Activated T-cell treated with anti-CD3 and anti-CD28 coated beads, Interleukin-2, amount 50 U/mL, for 4 hours (primary cell): ENCODE measurements at regions not wholly inside any gene's neighbourhood (a gene's known extent, or its start where the extent isn't known, plus 50 kb on each side); places are given as distances from the start of the nearest gene placed in this dataset.

Experiments used
- ATAC-seq, 2 donors: fragments of 200-7000 bp; cut with Tn5 transposase; one replicate each; pipeline ENCODE4 v1.10.0; 2021
- DNase-seq: peaks from one replicate; pipeline ENCODE4 v3.0.0-alpha.2; 2020
- H3K27me3 Mint-ChIP-seq: one replicate; pipeline ENCODE4 v1.8.0; 2021; ENCODE audit warnings: low read depth, mixed read lengths
- H3K36me3 Mint-ChIP-seq: one replicate; pipeline ENCODE4 v1.8.0; 2022; ENCODE audit warnings: mixed read lengths; ENCODE audit not compliant: insufficient read depth
- H3K4me1 Mint-ChIP-seq: one replicate; pipeline ENCODE4 v1.8.0; 2021; ENCODE audit warnings: low read depth, mixed read lengths
- H3K4me3 Mint-ChIP-seq: one replicate; pipeline ENCODE4 v1.8.0; 2021; ENCODE audit warnings: mild to moderate bottlenecking, moderate library complexity, mixed read lengths
- H3K9me3 Mint-ChIP-seq: one replicate; pipeline ENCODE4 v1.8.0; 2021; ENCODE audit warnings: mixed read lengths

GRCh38 chr6:92538275-92538674 is 881.1 kb downstream of the EPHA7 start:
- Mint-ChIP-seq H3K36me3 (no peaks in the 10 kb centered on the region), H3K4me3 (no peak overlapping the region), H3K9me3 (peaks cover 16% of the 10 kb centered on the region), H3K27me3 (no peaks in the 10 kb centered on the region), H3K4me1 (no peaks in the 10 kb centered on the region)
- DNase-seq (no peak), ATAC-seq (no peak)

- H3K36me3 Mint-ChIP-seq, result no peaks in the 10 kb centered on the region
- H3K27me3 Mint-ChIP-seq, result no peaks in the 10 kb centered on the region
- DNase-seq (no peak), ATAC-seq (no peak)
- no peaks in the 10 kb centered on the region for H3K4me1 Mint-ChIP-seq
- H3K4me3 Mint-ChIP-seq, result no peak overlapping the region
- peaks cover 16% of the 10 kb centered on the region for H3K9me3 Mint-ChIP-seq
Measured at GRCh38 chr6:92534109-92534508, 885.2 kb downstream of the EPHA7 start.

- Mint-ChIP-seq H3K27me3 (no peaks in the 10 kb centered on the region), H3K36me3 (no peaks in the 10 kb centered on the region), H3K9me3 (peaks cover 27% of the 10 kb centered on the region)
Measured at GRCh38 chr6:92522589-92522988, 896.8 kb downstream of the EPHA7 start.

GRCh38 chr6:92521553-92521952 is 897.8 kb downstream of the EPHA7 start:
- ATAC-seq (no peak), DNase-seq (no peak)
- no peaks in the 10 kb centered on the region for H3K27me3 Mint-ChIP-seq
- no peaks in the 10 kb centered on the region for H3K36me3 Mint-ChIP-seq
- no peak overlapping the region for H3K4me3 Mint-ChIP-seq
- peaks cover 19% of the 10 kb centered on the region for H3K9me3 Mint-ChIP-seq
- H3K4me1 Mint-ChIP-seq, result no peaks in the 10 kb centered on the region

More at GRCh38 chr6:92522589-92522988, 896.8 kb downstream of the EPHA7 start:
- no peak for ATAC-seq
- no peak for DNase-seq
- Mint-ChIP-seq H3K4me3 (no peak overlapping the region), H3K4me1 (no peaks in the 10 kb centered on the region)

- ATAC-seq (no peak), DNase-seq (no peak)
- Mint-ChIP-seq H3K4me1 (no peaks in the 10 kb centered on the region), H3K36me3 (no peaks in the 10 kb centered on the region), H3K9me3 (peaks cover 23% of the 10 kb centered on the region), H3K4me3 (no peak overlapping the region), H3K27me3 (no peaks in the 10 kb centered on the region)
Measured at GRCh38 chr6:92510137-92510536, 909.2 kb downstream of the EPHA7 start.

- peaks cover 39% of the 10 kb centered on the region for H3K9me3 Mint-ChIP-seq
Measured at GRCh38 chr6:92507552-92507951, 911.8 kb downstream of the EPHA7 start.

GRCh38 chr6:92504509-92504908 is 914.9 kb downstream of the EPHA7 start:
- Mint-ChIP-seq H3K36me3 (no peaks in the 10 kb centered on the region), H3K4me3 (no peak overlapping the region), H3K9me3 (peaks cover 27% of the 10 kb centered on the region), H3K27me3 (no peaks in the 10 kb centered on the region), H3K4me1 (no peaks in the 10 kb centered on the region)
- DNase-seq, result no peak
- no peak for ATAC-seq

More at GRCh38 chr6:92507552-92507951, 911.8 kb downstream of the EPHA7 start:
- no peak overlapping the region for H3K4me3 Mint-ChIP-seq
- DNase-seq, result no peak
- H3K4me1 Mint-ChIP-seq, result no peaks in the 10 kb centered on the region
- no peak for ATAC-seq
- no peaks in the 10 kb centered on the region for H3K27me3 Mint-ChIP-seq
- H3K36me3 Mint-ChIP-seq, result no peaks in the 10 kb centered on the region

- H3K27me3 Mint-ChIP-seq, result no peaks in the 10 kb centered on the region
- DNase-seq (no peak), ATAC-seq (no peak)
- no peaks in the 10 kb centered on the region for H3K4me1 Mint-ChIP-seq
- H3K36me3 Mint-ChIP-seq, result no peaks in the 10 kb centered on the region
- no peak overlapping the region for H3K4me3 Mint-ChIP-seq
- H3K9me3 Mint-ChIP-seq, result no peaks in the 10 kb centered on the region
Measured at GRCh38 chr6:92497281-92497680, 922.1 kb downstream of the EPHA7 start.

GRCh38 chr6:92496527-92496926 is 922.8 kb downstream of the EPHA7 start:
- ATAC-seq, result no peak
- no peaks in the 10 kb centered on the region for H3K36me3 Mint-ChIP-seq
- H3K4me1 Mint-ChIP-seq, result no peaks in the 10 kb centered on the region
- H3K4me3 Mint-ChIP-seq, result no peak overlapping the region
- H3K27me3 Mint-ChIP-seq, result no peaks in the 10 kb centered on the region
- no peak for DNase-seq
- no peaks in the 10 kb centered on the region for H3K9me3 Mint-ChIP-seq

GRCh38 chr6:92495242-92495641 is 924.1 kb downstream of the EPHA7 start:
- no peak for DNase-seq
- H3K27me3 Mint-ChIP-seq, result no peaks in the 10 kb centered on the region

GRCh38 chr6:92485487-92485886 is 933.9 kb downstream of the EPHA7 start:
- Mint-ChIP-seq H3K27me3 (no peaks in the 10 kb centered on the region), H3K9me3 (peaks cover 27% of the 10 kb centered on the region), H3K36me3 (no peaks in the 10 kb centered on the region), H3K4me3 (no peak overlapping the region), H3K4me1 (no peaks in the 10 kb centered on the region)
- no peak for DNase-seq
- ATAC-seq, result no peak

More at GRCh38 chr6:92495242-92495641, 924.1 kb downstream of the EPHA7 start:
- no peak overlapping the region for H3K4me3 Mint-ChIP-seq
- no peaks in the 10 kb centered on the region for H3K4me1 Mint-ChIP-seq
- ATAC-seq, result no peak
- no peaks in the 10 kb centered on the region for H3K36me3 Mint-ChIP-seq
- no peaks in the 10 kb centered on the region for H3K9me3 Mint-ChIP-seq

- ATAC-seq (no peak), DNase-seq (no peak)
- peaks cover 36% of the 10 kb centered on the region for H3K9me3 Mint-ChIP-seq
- no peaks in the 10 kb centered on the region for H3K36me3 Mint-ChIP-seq
- H3K27me3 Mint-ChIP-seq, result no peaks in the 10 kb centered on the region
- no peak overlapping the region for H3K4me3 Mint-ChIP-seq
- no peaks in the 10 kb centered on the region for H3K4me1 Mint-ChIP-seq
Measured at GRCh38 chr6:92479831-92480230, 939.5 kb downstream of the EPHA7 start.

GRCh38 chr6:92473056-92473455 is 946.3 kb downstream of the EPHA7 start:
- ATAC-seq, result no peak
- no peak for DNase-seq

GRCh38 chr6:92469186-92469828 is 950.1 kb downstream of the EPHA7 start:
- no peak overlapping the region for H3K4me3 Mint-ChIP-seq

More at GRCh38 chr6:92473056-92473455, 946.3 kb downstream of the EPHA7 start:
- Mint-ChIP-seq H3K36me3 (no peaks in the 10 kb centered on the region), H3K4me1 (no peaks in the 10 kb centered on the region), H3K4me3 (no peak overlapping the region), H3K27me3 (no peaks in the 10 kb centered on the region), H3K9me3 (peaks cover 24% of the 10 kb centered on the region)

GRCh38 chr6:92468066-92468465 is 951.3 kb downstream of the EPHA7 start:
- DNase-seq (no peak), ATAC-seq (no peak)
- Mint-ChIP-seq H3K36me3 (no peaks in the 10 kb centered on the region), H3K4me1 (no peaks in the 10 kb centered on the region), H3K9me3 (peaks cover 19% of the 10 kb centered on the region), H3K4me3 (no peak overlapping the region), H3K27me3 (no peaks in the 10 kb centered on the region)

More at GRCh38 chr6:92469186-92469828, 950.1 kb downstream of the EPHA7 start:
- Mint-ChIP-seq H3K4me1 (no peaks in the 10 kb centered on the region), H3K9me3 (peaks cover 17% of the 10 kb centered on the region), H3K27me3 (no peaks in the 10 kb centered on the region), H3K36me3 (no peaks in the 10 kb centered on the region)
- DNase-seq (no peak), ATAC-seq (no peak)
